ENCODE measurements at regions not wholly inside any gene's neighbourhood (a gene's known extent, or its start where the extent isn't known, plus 50 kb on each side); places are given as distances from the start of the nearest gene placed in this dataset.

GRCh38 chr10:78165172-78165571 is 131.5 kb downstream of the RPS24 start:
- TF ChIP-seq CTCF (IDR thresholded peaks at IDR 0.05) (no peak), POLR2A (IDR thresholded peaks at IDR 0.05) (no peak), EP300 (IDR thresholded peaks at IDR 0.05) (no peak)
